DND-41 (cell line): ENCODE measurements at regions not wholly inside any gene's neighbourhood (a gene's known extent, or its start where the extent isn't known, plus 50 kb on each side); places are given as distances from the start of the nearest gene placed in this dataset.

ENCODE experiments used
- ATAC-seq: fragments of 200-7000 bp; cut with Tn5 transposase; 3 replicates; pipeline ENCODE4 v1.9.1; 2021; ENCODE audit warnings: low read depth; ENCODE audit not compliant: insufficient read depth
- DNase-seq: peaks from one replicate; pipeline ENCODE4 v3.0.0-alpha.2; 2020
- H2AFZ ChIP-seq: 2 replicates; pipeline ENCODE4 v1.6.0; 2012; ENCODE audit warnings: low read depth, low read length
- H3K27ac ChIP-seq: 2 replicates; pipeline ENCODE4 v1.5.1; 2012; ENCODE audit warnings: low read length, inconsistent platforms
- H3K27me3 ChIP-seq: fragments of 200-600 bp; sonication (generic); 2 replicates; pipeline ENCODE4 v1.6.0; 2012; ENCODE audit warnings: low read length, mild to moderate bottlenecking, inconsistent platforms; ENCODE audit not compliant: insufficient read depth, poor library complexity
- H3K36me3 ChIP-seq: 2 replicates; pipeline ENCODE4 v1.5.1; 2012; ENCODE audit warnings: low read length, inconsistent platforms; ENCODE audit not compliant: insufficient read depth
- H3K4me1 ChIP-seq: 2 replicates; pipeline ENCODE4 v1.5.1; 2012; ENCODE audit warnings: mild to moderate bottlenecking, low read length; ENCODE audit not compliant: insufficient read depth
- H3K4me2 ChIP-seq: 2 replicates; pipeline ENCODE4 v1.6.0; 2012; ENCODE audit warnings: mild to moderate bottlenecking, moderate library complexity, low read length, inconsistent platforms; ENCODE audit not compliant: insufficient read depth
- H3K4me3 ChIP-seq, 2 experiments: fragments of 200-600 bp in 1 of 2; shearing (Covaris generic) in 1 of 2; 2 replicates each; pipeline ENCODE4 v1.5.1; 2012 to 2016; ENCODE audit warnings: inconsistent platforms in 2 of 2, low read length in 2 of 2, mild to moderate bottlenecking in 2 of 2, low read depth in 1 of 2, moderate library complexity in 1 of 2
- H3K79me2 ChIP-seq: 2 replicates; pipeline ENCODE4 v1.6.0; 2012; ENCODE audit warnings: low read length, inconsistent platforms; ENCODE audit not compliant: insufficient read depth
- H3K9ac ChIP-seq: 2 replicates; pipeline ENCODE4 v1.6.0; 2012; ENCODE audit warnings: low read depth, mild to moderate bottlenecking, inconsistent platforms, low read length, moderate library complexity
- H3K9me3 ChIP-seq: 2 replicates; pipeline ENCODE4 v1.5.1; 2012; ENCODE audit warnings: low read length, moderate library complexity, mild to moderate bottlenecking, inconsistent platforms; ENCODE audit not compliant: insufficient read depth, severe bottlenecking
- H4K20me1 ChIP-seq: 2 replicates; pipeline ENCODE4 v1.6.0; 2012; ENCODE audit warnings: low read length; ENCODE audit not compliant: insufficient read depth
- CTCF ChIP-seq: IDR thresholded peaks from 2 replicates; pipeline ENCODE4 v1.5.1; 2012; ENCODE audit warnings: borderline replicate concordance, low read length, moderate library complexity, mild to moderate bottlenecking; ENCODE audit not compliant: poor library complexity, severe bottlenecking; ENCODE audit errors: extremely low read depth
- EZH2 ChIP-seq: IDR thresholded peaks from 3 replicates; pipeline ENCODE4 v1.6.1; 2012; ENCODE audit warnings: borderline replicate concordance, low read depth, mild to moderate bottlenecking, moderate library complexity, low read length, inconsistent platforms; ENCODE audit not compliant: severe bottlenecking

DNA sequence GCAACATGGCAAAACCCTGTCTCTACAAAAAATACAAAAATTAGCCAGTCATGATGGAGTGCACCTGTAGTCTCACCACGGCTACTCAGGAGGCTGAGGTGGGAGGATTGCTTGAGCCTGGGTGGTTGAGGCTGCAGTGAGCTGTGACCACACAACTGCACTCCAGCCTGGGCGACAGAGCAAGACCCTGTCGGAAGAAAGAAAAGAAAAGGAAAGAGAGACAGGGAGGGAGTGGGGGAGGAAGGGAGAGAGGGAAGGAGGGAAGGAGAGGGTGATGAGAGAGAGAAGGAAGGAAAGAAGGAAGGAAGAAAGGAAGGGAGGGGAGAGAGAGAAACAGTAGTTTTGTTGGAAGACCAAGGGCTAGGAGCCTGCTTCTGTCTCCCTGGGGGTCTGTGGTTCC lies 142.4 kb downstream of the C9orf50 start:
- no peak for DNase-seq

GRCh38 chr9:129476821-129477611 lies 143.9 kb downstream of the C9orf50 start:
- H3K27ac ChIP-seq: no peak overlapping the region
- H3K4me3 ChIP-seq: no peak overlapping the region
- no peak for ATAC-seq
- no peaks in the 10 kb centered on the region for H3K36me3 ChIP-seq
- H4K20me1 ChIP-seq: no peaks in the 10 kb centered on the region
- H3K9ac ChIP-seq: no peak overlapping the region
- no peaks in the 10 kb centered on the region for H3K4me1 ChIP-seq
- H3K9me3 ChIP-seq: no peaks in the 10 kb centered on the region
- H3K79me2 ChIP-seq: no peaks in the 10 kb centered on the region
- no peak for DNase-seq
- H3K27me3 ChIP-seq: no peaks in the 10 kb centered on the region
- TF ChIP-seq EZH2 (no peak), CTCF (no peak)
- no peak overlapping the region for H3K4me2 ChIP-seq
- H2AFZ ChIP-seq: no peak overlapping the region

More for the DNA sequence above, 142.4 kb downstream of the C9orf50 start:
- Histone ChIP-seq H2AFZ (no peak overlapping the region), H3K4me1 (no peaks in the 10 kb centered on the region), H3K9me3 (no peaks in the 10 kb centered on the region), H3K4me2 (no peak overlapping the region), H4K20me1 (no peaks in the 10 kb centered on the region), H3K36me3 (no peaks in the 10 kb centered on the region), H3K27me3 (no peaks in the 10 kb centered on the region), H3K27ac (no peak overlapping the region), H3K79me2 (no peaks in the 10 kb centered on the region), H3K9ac (no peak overlapping the region), H3K4me3 (no peak overlapping the region)
- no peak for ATAC-seq
- no peak for TF ChIP-seq EZH2
- TF ChIP-seq CTCF: no peak

GRCh38 chr9:129474740-129475404 lies 146.0 kb downstream of the C9orf50 start:
- Histone ChIP-seq H3K27ac (no peak overlapping the region), H3K4me2 (no peak overlapping the region), H3K79me2 (no peaks in the 10 kb centered on the region), H3K4me1 (no peaks in the 10 kb centered on the region), H4K20me1 (no peaks in the 10 kb centered on the region), H3K27me3 (no peaks in the 10 kb centered on the region), H3K9me3 (no peaks in the 10 kb centered on the region), H2AFZ (no peak overlapping the region), H3K9ac (no peak overlapping the region), H3K4me3 (no peak overlapping the region), H3K36me3 (no peaks in the 10 kb centered on the region)
- DNase-seq (no peak), ATAC-seq (no peak)
- no peak for TF ChIP-seq CTCF
- TF ChIP-seq EZH2: no peak
